Uterus (tissue), 3 donors: ENCODE measurements at regions not wholly inside any gene's neighbourhood (a gene's known extent, or its start where the extent isn't known, plus 50 kb on each side); places are given as distances from the start of the nearest gene placed in this dataset.

ENCODE experiments used
- DNase-seq, 2 donors: peaks; one replicate each; pipeline ENCODE4 v3.0.0-alpha.2; 2019 to 2020
- H3K27ac ChIP-seq, 2 donors: fragments of 200-600 bp; sonication (generic); 1 replicate in 1 of 2; 2 replicates in 1 of 2; pipeline ENCODE4 v1.5.1; 2016 to 2018
- H3K27me3 ChIP-seq, 2 donors: fragments of 200-600 bp; sonication (generic); one replicate each; pipeline ENCODE4 v1.5.1; 2018 to 2019; ENCODE audit warnings: control low read depth in 1 of 2
- H3K36me3 ChIP-seq, 2 donors: fragments of 200-600 bp; sonication (generic); one replicate each; pipeline ENCODE4 v1.5.1; 2019; ENCODE audit warnings: control low read depth in 1 of 2
- H3K4me1 ChIP-seq, 2 donors: fragments of 200-600 bp; sonication (generic); one replicate each; pipeline ENCODE4 v1.5.1; 2018 to 2019; ENCODE audit warnings: control low read depth in 1 of 2
- H3K4me3 ChIP-seq, 2 donors: fragments of 200-600 bp; sonication (generic); 1 replicate in 1 of 2; 2 replicates in 1 of 2; pipeline ENCODE4 v1.5.1; 2018 to 2019; ENCODE audit warnings: mild to moderate bottlenecking in 1 of 2
- H3K9me3 ChIP-seq, 2 donors: fragments of 200-600 bp; sonication (generic); one replicate each; pipeline ENCODE4 v1.5.1; 2019; ENCODE audit warnings: control low read depth in 1 of 2
- POLR2A ChIP-seq, 2 donors: fragments of 450-650 bp; IDR thresholded peaks; one replicate each; pipeline ENCODE4 v1.6.1; 2016; ENCODE audit warnings: antibody characterized with exemption in 2 of 2, mild to moderate bottlenecking in 1 of 2, moderate library complexity in 1 of 2
- intact Hi-C: fragments of 100-400 bp; cut with DNase I; formaldehyde crosslinking; loops from one replicate; pipeline ENCODE4 v1.15.1; 2023; ENCODE audit warnings: low total_unique reads
- TF ChIP-seq, protein P1 (sequence below), 4 experiments: fragments of 200-600 bp in 2 of 4; fragments of 450-650 bp in 2 of 4; sonication (generic) in 2 of 4; IDR thresholded peaks; one replicate each; pipeline ENCODE4 v1.5.1; 2016 to 2019; ENCODE audit warnings: antibody characterized with exemption in 4 of 4, mild to moderate bottlenecking in 2 of 4, moderate library complexity in 1 of 4
- donor health status: DM: yes; HTN: yes; CAD: no.

DNA sequence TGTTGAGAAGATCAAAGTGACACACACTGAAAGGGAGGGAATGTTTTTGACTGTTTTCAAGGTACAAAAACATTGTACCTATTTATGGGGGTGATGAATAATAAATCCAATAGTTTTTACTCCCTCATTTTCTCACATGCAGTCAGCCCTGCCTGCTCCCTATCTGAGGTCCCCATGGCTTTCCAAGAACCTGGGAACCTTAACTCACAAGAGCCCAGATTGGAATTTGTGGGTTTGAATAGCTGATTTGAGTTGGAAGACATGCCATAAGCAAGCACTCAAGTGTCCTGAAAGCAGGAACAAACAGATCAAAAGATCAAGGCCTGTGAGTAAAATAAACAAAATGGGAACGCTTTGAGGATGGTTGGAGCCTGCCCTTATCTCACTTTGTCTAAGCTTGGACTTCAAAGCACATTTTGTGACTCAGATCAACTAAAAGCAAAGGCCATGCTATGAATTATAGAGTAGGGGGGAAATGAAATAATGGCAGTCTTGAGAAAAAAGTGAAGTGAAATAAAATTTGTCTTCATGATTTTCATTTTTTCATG lies 136.6 kb downstream of the LYPLAL1 start:
- no peaks in the 10 kb centered on the region for H3K9me3 ChIP-seq
- intact Hi-C loops: no loop called here
- H3K4me1 ChIP-seq: no peaks in the 10 kb centered on the region
- H3K27ac ChIP-seq: peak overlapping the region; percentile 18 to 62
- no peaks in the 10 kb centered on the region for H3K27me3 ChIP-seq
- no peak overlapping the region for H3K4me3 ChIP-seq
- no peak for DNase-seq
- TF ChIP-seq, protein P1, sequence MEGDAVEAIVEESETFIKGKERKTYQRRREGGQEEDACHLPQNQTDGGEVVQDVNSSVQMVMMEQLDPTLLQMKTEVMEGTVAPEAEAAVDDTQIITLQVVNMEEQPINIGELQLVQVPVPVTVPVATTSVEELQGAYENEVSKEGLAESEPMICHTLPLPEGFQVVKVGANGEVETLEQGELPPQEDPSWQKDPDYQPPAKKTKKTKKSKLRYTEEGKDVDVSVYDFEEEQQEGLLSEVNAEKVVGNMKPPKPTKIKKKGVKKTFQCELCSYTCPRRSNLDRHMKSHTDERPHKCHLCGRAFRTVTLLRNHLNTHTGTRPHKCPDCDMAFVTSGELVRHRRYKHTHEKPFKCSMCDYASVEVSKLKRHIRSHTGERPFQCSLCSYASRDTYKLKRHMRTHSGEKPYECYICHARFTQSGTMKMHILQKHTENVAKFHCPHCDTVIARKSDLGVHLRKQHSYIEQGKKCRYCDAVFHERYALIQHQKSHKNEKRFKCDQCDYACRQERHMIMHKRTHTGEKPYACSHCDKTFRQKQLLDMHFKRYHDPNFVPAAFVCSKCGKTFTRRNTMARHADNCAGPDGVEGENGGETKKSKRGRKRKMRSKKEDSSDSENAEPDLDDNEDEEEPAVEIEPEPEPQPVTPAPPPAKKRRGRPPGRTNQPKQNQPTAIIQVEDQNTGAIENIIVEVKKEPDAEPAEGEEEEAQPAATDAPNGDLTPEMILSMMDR (IDR thresholded peaks at IDR 0.05): no peak
- TF ChIP-seq POLR2A (IDR thresholded peaks at IDR 0.05): no peak
- H3K36me3 ChIP-seq: no peaks in the 10 kb centered on the region

DNA sequence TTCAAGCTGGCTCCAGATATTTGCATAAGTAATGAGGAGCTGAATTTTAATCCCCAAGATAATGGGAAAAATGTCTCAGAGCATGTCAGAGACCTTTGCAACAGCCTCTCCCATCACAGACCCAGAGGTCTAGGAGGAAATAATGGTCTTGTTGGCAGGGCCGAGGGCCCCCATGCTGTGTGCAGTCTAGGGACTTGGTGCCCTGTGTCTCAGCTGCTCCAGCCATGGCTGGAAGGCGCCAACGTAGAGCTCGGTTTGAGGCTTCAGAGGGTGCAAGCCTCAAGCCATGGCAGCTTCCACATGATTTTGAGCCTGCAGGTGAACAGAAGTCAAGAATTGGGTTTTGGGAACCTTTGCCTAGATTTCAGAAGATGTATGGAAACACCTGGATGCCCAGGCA lies 134.7 kb downstream of the LYPLAL1 start:
- no peak overlapping the region for H3K27ac ChIP-seq
- no peaks in the 10 kb centered on the region for H3K9me3 ChIP-seq
- H3K4me1 ChIP-seq: no peaks in the 10 kb centered on the region
- no peak for TF ChIP-seq POLR2A (IDR thresholded peaks at IDR 0.05)
- TF ChIP-seq, protein P1 (IDR thresholded peaks at IDR 0.05): no peak
- H3K27me3 ChIP-seq: no peaks in the 10 kb centered on the region
- H3K36me3 ChIP-seq: no peaks in the 10 kb centered on the region
- H3K4me3 ChIP-seq: no peak overlapping the region
- intact Hi-C loops: no loop called here
- no peak for DNase-seq

GRCh38 chr1:219304227-219305226 lies 130.8 kb downstream of the LYPLAL1 start:
- DNase-seq: no peak
- no peaks in the 10 kb centered on the region for H3K36me3 ChIP-seq
- H3K9me3 ChIP-seq: no peaks in the 10 kb centered on the region
- no peak for TF ChIP-seq POLR2A (IDR thresholded peaks at IDR 0.05)
- TF ChIP-seq, protein P1 (IDR thresholded peaks at IDR 0.05): no peak
- no peak overlapping the region for H3K4me3 ChIP-seq
- intact Hi-C loops: no loop called here
- H3K27ac ChIP-seq: no peak overlapping the region
- no peaks in the 10 kb centered on the region for H3K4me1 ChIP-seq
- no peaks in the 10 kb centered on the region for H3K27me3 ChIP-seq

DNA sequence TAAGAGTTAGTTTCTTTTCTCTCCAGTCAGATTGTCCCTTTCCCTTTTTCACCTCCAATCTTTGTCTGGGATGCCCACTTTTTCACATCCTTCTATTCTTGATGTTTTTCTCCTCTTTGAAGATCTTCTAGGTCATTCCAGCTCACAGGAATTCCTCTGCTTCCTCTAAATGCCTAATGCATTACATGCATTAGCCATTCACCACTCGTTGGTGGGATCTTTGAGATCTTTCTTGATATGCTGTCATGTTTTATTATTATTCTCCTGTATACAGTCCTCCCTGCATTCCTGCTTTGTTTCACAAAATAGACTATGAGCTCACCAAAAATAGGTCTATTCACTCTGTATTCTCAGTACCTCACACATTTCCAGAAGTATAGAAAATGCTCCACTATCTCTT lies 129.0 kb downstream of the LYPLAL1 start:
- peak overlapping the region in 1 of 2 donors; percentile 23 for H3K27ac ChIP-seq
- peaks cover 0 to 7% of the 10 kb centered on the region in 2 donors for H3K4me1 ChIP-seq

More for the DNA sequence above, 129.0 kb downstream of the LYPLAL1 start:
- Histone ChIP-seq H3K9me3 (no peaks in the 10 kb centered on the region), H3K36me3 (no peaks in the 10 kb centered on the region), H3K4me3 (no peak overlapping the region), H3K27me3 (no peaks in the 10 kb centered on the region)
- no peak for TF ChIP-seq POLR2A (IDR thresholded peaks at IDR 0.05)
- TF ChIP-seq, protein P1 (IDR thresholded peaks at IDR 0.05): no peak
- intact Hi-C loops: no loop called here
- no peak for DNase-seq
